SU-DHL-6 (cell line): ENCODE measurements at regions not wholly inside any gene's neighbourhood (a gene's known extent, or its start where the extent isn't known, plus 50 kb on each side); places are given as distances from the start of the nearest gene placed in this dataset.

Experiments
- H2AFZ ChIP-seq: fragments of 200-600 bp; sonication (generic); 2 replicates; pipeline ENCODE4 v1.6.1; 2014; ENCODE audit warnings: low read depth, mild to moderate bottlenecking, moderate library complexity, mixed read lengths, antibody characterized with exemption, low read length; ENCODE audit not compliant: severe bottlenecking
- H3F3A ChIP-seq: fragments of 200-600 bp; shearing (Covaris generic); 2 replicates; pipeline ENCODE4 v1.6.0; 2016; ENCODE audit warnings: antibody characterized with exemption, mild to moderate bottlenecking; ENCODE audit not compliant: insufficient read depth
- H3K27ac ChIP-seq: fragments of 200-600 bp; sonication (generic); 2 replicates; pipeline ENCODE4 v1.5.1; 2016; ENCODE audit warnings: low read depth, mild to moderate bottlenecking, low read length, moderate library complexity, mixed read lengths
- H3K27me3 ChIP-seq: fragments of 200-600 bp; sonication (generic), shearing (Covaris generic); 2 replicates; pipeline ENCODE4 v1.6.0; 2014; ENCODE audit warnings: mild to moderate bottlenecking, low read length
- H3K36me3 ChIP-seq: fragments of 200-600 bp; sonication (generic); 2 replicates; pipeline ENCODE4 v1.6.1; 2014; ENCODE audit warnings: mild to moderate bottlenecking, low read length, mixed read lengths
- H3K4me2 ChIP-seq: fragments of 300-600, 200-600 bp; shearing (Covaris generic), sonication (generic); 2 replicates; pipeline ENCODE4 v1.6.0; 2014; ENCODE audit warnings: low read length, low read depth, mild to moderate bottlenecking; ENCODE audit not compliant: poor library complexity, severe bottlenecking
- H3K4me3 ChIP-seq: fragments of 200-600 bp; sonication (generic); 2 replicates; pipeline ENCODE4 v1.5.1; 2014; ENCODE audit warnings: antibody characterized with exemption, low read length, mild to moderate bottlenecking, mixed read lengths; ENCODE audit not compliant: insufficient read depth, poor library complexity, severe bottlenecking
- H3K79me2 ChIP-seq: fragments of 200-600 bp; sonication (generic); 2 replicates; pipeline ENCODE4 v1.6.1; 2014; ENCODE audit warnings: mild to moderate bottlenecking, low read length, moderate library complexity; ENCODE audit not compliant: insufficient read depth
- H3K9ac ChIP-seq: fragments of 200-600 bp; sonication (generic); 2 replicates; pipeline ENCODE4 v1.7.0; 2014; ENCODE audit warnings: mild to moderate bottlenecking, low read length
- H3K9me2 ChIP-seq: fragments of 200-600 bp; sonication (generic); replicated peaks from 2 replicates; pipeline ENCODE4 v1.6.1; 2014; ENCODE audit warnings: low read length; ENCODE audit not compliant: insufficient read depth
- H3K9me3 ChIP-seq: fragments of 200-600 bp; sonication (generic); 2 replicates; pipeline ENCODE4 v1.6.1; 2014; ENCODE audit warnings: low read length, mixed read lengths; ENCODE audit not compliant: insufficient read depth
- H4K20me1 ChIP-seq: fragments of 200-600 bp; sonication (generic); 2 replicates; pipeline ENCODE4 v1.6.1; 2014; ENCODE audit warnings: low read depth, mild to moderate bottlenecking, antibody characterized with exemption, low read length, moderate library complexity, mixed read lengths
- CTCF ChIP-seq: fragments of 200-600 bp; sonication (generic); IDR thresholded peaks from one replicate; pipeline ENCODE4 v1.5.1; 2017; ENCODE audit warnings: antibody characterized with exemption, mild to moderate bottlenecking, low read length, moderate library complexity; ENCODE audit not compliant: insufficient read depth, poor library complexity, severe bottlenecking
- EZH2phosphoT487 ChIP-seq: fragments of 200-600 bp; sonication (generic), shearing (Covaris generic); conservative IDR thresholded peaks from 2 replicates; pipeline ENCODE4 v1.6.1; 2018; ENCODE audit warnings: mild to moderate bottlenecking, antibody characterized with exemption, low read length, moderate library complexity, mixed read lengths

- no peaks in the 10 kb centered on the region for H3K27me3 ChIP-seq
- no peak overlapping the region for H3K9ac ChIP-seq
- H3K4me3 ChIP-seq = no peak overlapping the region
- TF ChIP-seq CTCF (peak; percentile 29), EZH2phosphoT487 (no peak)
- H3K9me3 ChIP-seq = no peaks in the 10 kb centered on the region
- H3K9me2 ChIP-seq = no peaks in the 10 kb centered on the region
- H2AFZ ChIP-seq = no peak overlapping the region
- H3K27ac ChIP-seq = peak overlapping the region; percentile 54
- H3K79me2 ChIP-seq = no peaks in the 10 kb centered on the region
- H3F3A ChIP-seq = no peaks in the 10 kb centered on the region
- H3K36me3 ChIP-seq = no peaks in the 10 kb centered on the region
- no peaks in the 10 kb centered on the region for H4K20me1 ChIP-seq
- H3K4me2 ChIP-seq = peak overlapping the region; percentile 34
These were observed 158.9 kb upstream of the SLC14A2 start for GRCh38 chr18:45456090-45457021.

GRCh38 chr18:45458033-45458432 lies 157.2 kb upstream of the SLC14A2 start:
- no peak overlapping the region for H3K4me2 ChIP-seq
- TF ChIP-seq CTCF (no peak), EZH2phosphoT487 (no peak)

GRCh38 chr18:45462179-45462578 lies 153.1 kb upstream of the SLC14A2 start:
- Histone ChIP-seq H3K4me2 (no peak overlapping the region), H3K27ac (no peak overlapping the region), H2AFZ (no peak overlapping the region), H4K20me1 (no peaks in the 10 kb centered on the region), H3K9me3 (no peaks in the 10 kb centered on the region), H3K36me3 (no peaks in the 10 kb centered on the region), H3K79me2 (no peaks in the 10 kb centered on the region), H3K27me3 (no peaks in the 10 kb centered on the region), H3K4me3 (no peak overlapping the region), H3K9me2 (no peaks in the 10 kb centered on the region), H3K9ac (no peak overlapping the region), H3F3A (no peaks in the 10 kb centered on the region)
- no peak for TF ChIP-seq CTCF
- no peak for TF ChIP-seq EZH2phosphoT487

More at GRCh38 chr18:45458033-45458432, 157.2 kb upstream of the SLC14A2 start:
- H2AFZ ChIP-seq = no peak overlapping the region
- H3K9ac ChIP-seq = no peak overlapping the region
- no peaks in the 10 kb centered on the region for H4K20me1 ChIP-seq
- H3K9me3 ChIP-seq = no peaks in the 10 kb centered on the region
- H3K79me2 ChIP-seq = no peaks in the 10 kb centered on the region
- no peaks in the 10 kb centered on the region for H3F3A ChIP-seq
- no peak overlapping the region for H3K4me3 ChIP-seq
- no peaks in the 10 kb centered on the region for H3K27me3 ChIP-seq
- H3K27ac ChIP-seq = no peak overlapping the region
- no peaks in the 10 kb centered on the region for H3K36me3 ChIP-seq
- H3K9me2 ChIP-seq = no peaks in the 10 kb centered on the region
